Endodermal cell (in vitro differentiated cells): ENCODE measurements at regions not wholly inside any gene's neighbourhood (a gene's known extent, or its start where the extent isn't known, plus 50 kb on each side); places are given as distances from the start of the nearest gene placed in this dataset.
A peak's percentile ranks its signal among the peaks of the same experiment; 100 is the strongest.
"Not testable (repeated sequence)": the region's sequence is repeated elsewhere in the genome, so short reads cannot be mapped to it uniquely, and the experiment has no call there.

ENCODE experiments used
- DNase-seq: peaks from one replicate; pipeline ENCODE4 v3.0.0-alpha.2; 2017
- H3K27ac ChIP-seq: 2 replicates; pipeline ENCODE4 v1.5.1; 2013; ENCODE audit warnings: mild to moderate bottlenecking, low read depth, low read length, moderate library complexity
- H3K27me3 ChIP-seq: 2 replicates; pipeline ENCODE4 v1.6.1; 2013; ENCODE audit warnings: mild to moderate bottlenecking, low read length, moderate library complexity; ENCODE audit not compliant: insufficient read depth, control insufficient read depth, poor library complexity, severe bottlenecking
- H3K36me3 ChIP-seq: 2 replicates; pipeline ENCODE4 v1.7.0; 2013; ENCODE audit warnings: mild to moderate bottlenecking, low read length, moderate library complexity; ENCODE audit not compliant: control insufficient read depth, insufficient read depth
- H3K4me1 ChIP-seq: one replicate; pipeline ENCODE4 v1.7.0; 2013; ENCODE audit warnings: low read length; ENCODE audit not compliant: control insufficient read depth, insufficient read depth
- H3K4me3 ChIP-seq: 2 replicates; pipeline ENCODE4 v1.5.1; 2013; ENCODE audit warnings: mild to moderate bottlenecking, low read length, moderate library complexity
- H3K9ac ChIP-seq: 2 replicates; pipeline ENCODE4 v1.6.1; 2013; ENCODE audit warnings: mild to moderate bottlenecking, low read length, moderate library complexity; ENCODE audit not compliant: poor library complexity, severe bottlenecking; ENCODE audit errors: extremely low read depth
- H3K9me3 ChIP-seq: 2 replicates; pipeline ENCODE4 v1.6.1; 2013; ENCODE audit warnings: mild to moderate bottlenecking, low read length, moderate library complexity; ENCODE audit not compliant: control insufficient read depth
- H3K27ac Mint-ChIP-seq: 2 replicates; pipeline ENCODE4 v1.8.0; 2020; ENCODE audit warnings: mixed read lengths
- H3K27me3 Mint-ChIP-seq: 2 replicates; pipeline ENCODE4 v1.8.0; 2021; ENCODE audit warnings: mild to moderate bottlenecking, mixed read lengths; ENCODE audit not compliant: insufficient read depth
- H3K36me3 Mint-ChIP-seq: 2 replicates; pipeline ENCODE4 v1.8.0; 2020; ENCODE audit warnings: low read depth, mixed read lengths
- H3K4me1 Mint-ChIP-seq: 2 replicates; pipeline ENCODE4 v1.8.0; 2020; ENCODE audit warnings: mixed read lengths
- H3K4me3 Mint-ChIP-seq: 2 replicates; pipeline ENCODE4 v1.8.0; 2020; ENCODE audit warnings: mild to moderate bottlenecking, moderate library complexity, mixed read lengths
- H3K9me3 Mint-ChIP-seq: 2 replicates; pipeline ENCODE4 v1.8.0; 2020; ENCODE audit warnings: mild to moderate bottlenecking, mixed read lengths
- WGBS, 2 experiments: methylation state at CpG; one replicate each; pipeline versions ENCODE4 v1.1.5 to v1.1.7; 2013; ENCODE audit warnings: missing lambda C conversion rate in 2 of 2, mixed read lengths in 1 of 2; ENCODE audit not compliant: insufficient coverage in 1 of 2, insufficient read length in 1 of 2; 5-methylcytosine and 5-hydroxymethylcytosine counted together
- TF ChIP-seq, protein P1 (sequence below): fragments of 200-600 bp; sonication (generic); conservative IDR thresholded peaks from 2 replicates; pipeline ENCODE4 v1.5.0; 2021; ENCODE audit warnings: antibody characterized with exemption, mild to moderate bottlenecking

DNA sequence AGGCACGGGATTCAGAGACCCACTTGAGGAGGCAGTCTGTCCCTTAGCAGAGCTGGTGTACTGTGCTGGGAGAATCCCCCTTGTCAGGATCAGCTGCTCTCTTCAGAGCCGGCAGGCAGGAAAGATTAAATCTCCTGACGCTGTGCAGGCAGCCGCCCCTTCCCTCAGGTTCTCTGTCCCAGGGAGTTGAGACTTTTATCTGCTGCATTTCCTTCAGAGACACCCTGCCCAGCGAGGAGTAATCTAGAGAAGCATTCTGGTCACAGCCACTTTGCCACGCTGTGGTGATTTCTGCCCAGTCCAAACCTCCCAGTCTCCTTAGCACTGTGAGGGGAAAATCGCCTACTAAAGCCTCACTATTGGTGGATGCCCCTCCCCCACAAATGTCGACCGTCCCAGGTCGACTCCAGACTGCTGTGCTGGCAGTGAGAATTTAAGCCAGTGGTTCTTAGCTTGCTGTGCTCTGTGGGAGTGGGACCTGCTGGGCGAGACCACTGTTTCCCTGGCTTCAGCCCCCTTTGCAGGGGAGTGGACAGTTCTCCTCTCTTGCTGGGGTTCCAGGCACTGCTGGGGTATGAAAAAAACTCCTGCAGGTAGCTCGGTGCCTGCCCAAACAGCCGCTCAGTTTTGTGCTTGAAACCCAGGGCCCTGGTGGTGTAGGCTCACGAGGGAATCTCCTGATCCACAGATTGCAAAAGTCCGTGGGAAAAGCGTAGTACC lies 265.4 kb downstream of the ZWINT start:
- 83 to 91% methylated on average over 8 to 16 of the region's 16 CpGs for WGBS, 2 experiments
- no peaks in the 10 kb centered on the region for H3K27me3 ChIP-seq

DNA sequence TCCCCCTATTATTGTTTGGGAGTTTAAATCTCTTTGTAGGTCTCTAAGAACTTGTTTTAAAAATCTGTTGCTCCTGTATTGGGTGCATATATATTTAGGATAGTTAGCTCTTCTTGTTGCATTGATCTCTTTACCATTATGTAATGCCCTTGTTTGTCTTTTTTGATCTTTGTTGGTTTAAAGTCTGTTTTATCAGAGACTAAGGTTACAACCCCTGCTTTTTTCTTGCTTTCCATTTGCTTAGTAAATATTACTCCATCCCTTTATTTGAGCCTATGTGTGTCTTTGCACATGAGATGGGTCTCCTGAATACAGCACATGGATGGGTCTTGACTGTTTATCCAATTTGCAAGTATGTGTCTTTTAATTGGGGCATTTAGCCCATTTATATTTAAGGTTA lies 267.4 kb downstream of the ZWINT start:
- H3K4me1 Mint-ChIP-seq, H3K27me3 ChIP-seq, H3K36me3 Mint-ChIP-seq, H3K4me3 Mint-ChIP-seq, H3K4me1 ChIP-seq, H3K27ac ChIP-seq, H3K27me3 Mint-ChIP-seq, H3K4me3 ChIP-seq, H3K27ac Mint-ChIP-seq, DNase-seq, H3K9ac ChIP-seq, H3K36me3 ChIP-seq: not testable (repeated sequence)
- H3K9me3 Mint-ChIP-seq: peaks cover 42% of the 10 kb centered on the region
- peaks cover 14% of the 10 kb centered on the region for H3K9me3 ChIP-seq

More for the DNA sequence above, 265.4 kb downstream of the ZWINT start:
- Histone ChIP-seq H3K9ac (no peak overlapping the region), H3K36me3 (no peaks in the 10 kb centered on the region), H3K4me3 (no peak overlapping the region), H3K27ac (no peak overlapping the region), H3K9me3 (peaks cover 10% of the 10 kb centered on the region), H3K4me1 (no peaks in the 10 kb centered on the region)
- Mint-ChIP-seq H3K27ac (peak overlapping the region; percentile 26), H3K9me3 (peaks cover 25% of the 10 kb centered on the region), H3K4me3 (no peak overlapping the region), H3K4me1 (no peaks in the 10 kb centered on the region), H3K27me3 (no peaks in the 10 kb centered on the region), H3K36me3 (peaks cover under 1% of the 10 kb centered on the region)
- TF ChIP-seq, protein P1, sequence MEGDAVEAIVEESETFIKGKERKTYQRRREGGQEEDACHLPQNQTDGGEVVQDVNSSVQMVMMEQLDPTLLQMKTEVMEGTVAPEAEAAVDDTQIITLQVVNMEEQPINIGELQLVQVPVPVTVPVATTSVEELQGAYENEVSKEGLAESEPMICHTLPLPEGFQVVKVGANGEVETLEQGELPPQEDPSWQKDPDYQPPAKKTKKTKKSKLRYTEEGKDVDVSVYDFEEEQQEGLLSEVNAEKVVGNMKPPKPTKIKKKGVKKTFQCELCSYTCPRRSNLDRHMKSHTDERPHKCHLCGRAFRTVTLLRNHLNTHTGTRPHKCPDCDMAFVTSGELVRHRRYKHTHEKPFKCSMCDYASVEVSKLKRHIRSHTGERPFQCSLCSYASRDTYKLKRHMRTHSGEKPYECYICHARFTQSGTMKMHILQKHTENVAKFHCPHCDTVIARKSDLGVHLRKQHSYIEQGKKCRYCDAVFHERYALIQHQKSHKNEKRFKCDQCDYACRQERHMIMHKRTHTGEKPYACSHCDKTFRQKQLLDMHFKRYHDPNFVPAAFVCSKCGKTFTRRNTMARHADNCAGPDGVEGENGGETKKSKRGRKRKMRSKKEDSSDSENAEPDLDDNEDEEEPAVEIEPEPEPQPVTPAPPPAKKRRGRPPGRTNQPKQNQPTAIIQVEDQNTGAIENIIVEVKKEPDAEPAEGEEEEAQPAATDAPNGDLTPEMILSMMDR: no peak
- peak; percentile 56 for DNase-seq

DNA sequence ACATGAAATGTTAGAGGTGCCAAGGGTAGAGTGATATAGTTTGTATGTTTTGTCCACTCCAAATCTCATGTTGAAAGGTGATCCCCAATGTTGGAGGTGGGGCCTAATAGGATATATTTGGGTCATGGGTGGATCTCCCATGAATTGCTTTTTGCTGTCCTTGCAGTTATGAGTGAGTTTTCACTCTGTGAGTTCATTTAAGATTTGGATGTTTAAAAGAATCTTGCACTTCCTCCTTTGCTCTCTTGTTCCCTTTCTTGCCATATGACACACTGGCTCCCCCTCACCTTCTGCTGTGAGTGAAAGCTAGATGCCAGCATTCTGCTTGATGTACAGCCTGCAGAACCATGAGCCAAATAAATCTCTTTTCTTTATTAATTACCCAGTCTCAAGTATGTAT lies 269.2 kb downstream of the ZWINT start:
- Mint-ChIP-seq H3K4me1 (no peaks in the 10 kb centered on the region), H3K4me3 (no peak overlapping the region)

More for the DNA sequence above, 269.2 kb downstream of the ZWINT start:
- TF ChIP-seq, protein P1: no peak
- H3K36me3 ChIP-seq: no peaks in the 10 kb centered on the region
- no peak overlapping the region for H3K9ac ChIP-seq
- no peaks in the 10 kb centered on the region for H3K4me1 ChIP-seq
- H3K4me3 ChIP-seq: no peak overlapping the region
- H3K27me3 Mint-ChIP-seq: no peaks in the 10 kb centered on the region
- DNase-seq: no peak
- no peak overlapping the region for H3K27ac ChIP-seq
- H3K9me3 Mint-ChIP-seq: peaks cover 42% of the 10 kb centered on the region
- H3K27me3 ChIP-seq: no peaks in the 10 kb centered on the region
- no peak overlapping the region for H3K27ac Mint-ChIP-seq
- peaks cover 2% of the 10 kb centered on the region for H3K36me3 Mint-ChIP-seq
- H3K9me3 ChIP-seq: peaks cover 14% of the 10 kb centered on the region
